GM23248 (cell line): ENCODE measurements at regions not wholly inside any gene's neighbourhood (a gene's known extent, or its start where the extent isn't known, plus 50 kb on each side); places are given as distances from the start of the nearest gene placed in this dataset.

Source experiments
- DNase-seq: peaks from one replicate; pipeline ENCODE4 v3.0.0-alpha.2; 2015
- H2AFZ ChIP-seq: fragments of 200-600 bp; sonication (generic); 2 replicates; pipeline ENCODE4 v1.6.1; 2016; ENCODE audit warnings: antibody characterized with exemption
- H3F3A ChIP-seq: fragments of 200-600 bp; sonication (generic); 2 replicates; pipeline ENCODE4 v1.6.1; 2016; ENCODE audit warnings: mild to moderate bottlenecking, antibody characterized with exemption, mixed run types; ENCODE audit not compliant: insufficient read depth
- H3K27ac ChIP-seq: fragments of 200-600 bp; sonication (generic); 2 replicates; pipeline ENCODE4 v1.5.1; 2016; ENCODE audit warnings: mild to moderate bottlenecking
- H3K27me3 ChIP-seq: fragments of 200-600 bp; sonication (generic); replicated peaks from 2 replicates; pipeline ENCODE4 v1.6.1; 2016; ENCODE audit warnings: mild to moderate bottlenecking; ENCODE audit not compliant: insufficient read depth
- H3K36me3 ChIP-seq: fragments of 200-600 bp; sonication (generic); 2 replicates; pipeline ENCODE4 v1.6.1; 2016; ENCODE audit warnings: low read depth, mild to moderate bottlenecking
- H3K4me1 ChIP-seq: fragments of 200-600 bp; sonication (generic); 2 replicates; pipeline ENCODE4 v1.6.1; 2016; ENCODE audit warnings: mild to moderate bottlenecking; ENCODE audit not compliant: insufficient read depth
- H3K4me2 ChIP-seq: fragments of 200-600 bp; sonication (generic); one replicate; pipeline ENCODE4 v1.6.1; 2016; ENCODE audit warnings: mild to moderate bottlenecking; ENCODE audit not compliant: unreplicated experiment
- H3K4me3 ChIP-seq: fragments of 200-600 bp; sonication (generic); 2 replicates; pipeline ENCODE4 v1.5.1; 2016; ENCODE audit warnings: mild to moderate bottlenecking
- H3K79me2 ChIP-seq: fragments of 200-600 bp; sonication (generic); 2 replicates; pipeline ENCODE4 v1.6.1; 2016; ENCODE audit warnings: mild to moderate bottlenecking; ENCODE audit not compliant: insufficient read depth
- H3K9ac ChIP-seq: fragments of 200-600 bp; sonication (generic); 2 replicates; pipeline ENCODE4 v1.6.1; 2016; ENCODE audit warnings: mild to moderate bottlenecking
- H3K9me2 ChIP-seq: fragments of 200-600 bp; sonication (generic); 2 replicates; pipeline ENCODE4 v1.6.1; 2016; ENCODE audit warnings: mixed run types, mild to moderate bottlenecking, moderate library complexity; ENCODE audit not compliant: insufficient read depth
- H3K9me3 ChIP-seq: fragments of 200-600 bp; sonication (generic); one replicate; pipeline ENCODE4 v1.6.1; 2017; ENCODE audit warnings: low read depth
- H4K20me1 ChIP-seq: fragments of 200-600 bp; sonication (generic); 2 replicates; pipeline ENCODE4 v1.6.0; 2016; ENCODE audit not compliant: insufficient read depth
- EZH2 ChIP-seq: fragments of 200-600 bp; sonication (generic); IDR thresholded peaks from 2 replicates; pipeline ENCODE4 v1.6.1; 2018; ENCODE audit warnings: antibody characterized with exemption, mild to moderate bottlenecking; ENCODE audit not compliant: insufficient read depth, poor library complexity, severe bottlenecking
- EZH2phosphoT487 ChIP-seq: fragments of 200-600 bp; sonication (generic); IDR thresholded peaks from 2 replicates; pipeline ENCODE4 v1.6.1; 2018; ENCODE audit warnings: antibody characterized with exemption, moderate library complexity, mild to moderate bottlenecking, low read depth; ENCODE audit not compliant: insufficient read depth
- WGBS, 2 experiments: methylation state at CpG; one replicate each; pipeline ENCODE4 v1.1.6; 2015 to 2017; ENCODE audit warnings: low lambda C conversion rate in 2 of 2, low coverage in 1 of 2; ENCODE audit errors: missing lambda C conversion rate in 2 of 2; 5-methylcytosine and 5-hydroxymethylcytosine counted together
- in situ Hi-C: fragments of 300-500 bp; cut with MboI; formaldehyde crosslinking; loops from 2 replicates; pipeline ENCODE4 v1.15.0; 2020

DNA sequence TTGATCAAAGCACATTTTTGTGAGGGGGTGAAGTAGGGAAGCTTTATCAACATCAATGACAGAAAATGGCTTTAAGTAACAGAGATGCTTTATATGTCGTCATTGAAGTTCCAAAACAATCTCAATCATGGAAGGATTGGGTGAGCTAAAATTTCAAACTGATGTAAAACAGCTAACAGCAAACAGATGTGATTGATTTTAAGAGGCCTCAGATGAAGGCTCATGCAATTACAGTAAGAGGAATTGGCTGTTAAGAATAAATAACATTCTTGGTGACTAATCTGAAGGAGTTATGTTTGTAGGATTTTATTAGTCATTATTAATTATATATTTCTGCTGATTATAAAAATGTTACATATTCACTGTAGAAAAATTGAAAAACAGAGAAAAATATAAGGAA, 63.5 kb upstream of the PUM3 start:
- Histone ChIP-seq H3K79me2 (no peaks in the 10 kb centered on the region), H3K27me3 (0 out of 2 replicates have a peak, but pooled peaks cover 2% of the 10 kb centered on the region), H3K9ac (no peak overlapping the region), H2AFZ (no peak overlapping the region), H3K4me1 (no peaks in the 10 kb centered on the region), H3K4me3 (no peak overlapping the region), H4K20me1 (no peaks in the 10 kb centered on the region), H3K4me2 (no peak overlapping the region), H3K9me2 (no peaks in the 10 kb centered on the region), H3K9me3 (no peaks in the 10 kb centered on the region), H3F3A (no peaks in the 10 kb centered on the region), H3K36me3 (no peaks in the 10 kb centered on the region), H3K27ac (no peak overlapping the region)
- in situ Hi-C loops: no loop called here
- TF ChIP-seq EZH2phosphoT487 (no peak), EZH2 (no peak)
- WGBS, 2 experiments: 0% methylated on average over 1 of the region's 1 CpG
- no peak for DNase-seq

DNA sequence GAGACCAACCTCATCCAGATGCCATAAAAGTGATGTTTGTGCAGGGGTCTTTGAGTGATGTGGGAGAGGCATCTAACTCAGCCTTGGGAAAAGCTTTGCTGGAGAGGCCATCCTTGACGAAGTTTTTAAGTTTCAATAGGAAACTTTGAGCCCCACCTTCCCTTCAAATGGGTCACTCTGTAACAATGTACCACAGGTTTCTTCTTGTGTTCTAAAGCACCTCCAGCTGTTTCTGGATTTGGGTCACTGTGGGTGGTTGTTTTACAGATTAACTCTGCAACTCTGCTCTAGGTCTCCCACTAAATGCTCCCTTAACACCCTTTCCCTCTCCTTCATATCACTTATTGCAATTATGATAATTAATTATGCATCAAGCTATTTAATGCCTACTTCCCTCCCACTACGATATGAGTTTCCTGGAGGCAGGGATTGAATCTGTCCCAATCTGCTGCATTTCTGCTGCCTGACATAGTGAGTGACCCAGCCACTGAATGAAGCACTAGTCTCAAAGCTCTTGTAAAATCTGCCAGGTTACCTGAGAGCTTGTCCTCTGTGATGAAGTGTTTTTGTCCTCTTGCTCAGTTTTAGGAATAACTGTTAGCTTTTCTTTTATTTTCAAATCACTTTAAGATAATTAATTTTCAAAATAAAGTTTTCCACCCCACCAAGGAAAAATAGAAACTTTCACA, 60.5 kb upstream of the PUM3 start:
- H4K20me1 ChIP-seq: no peaks in the 10 kb centered on the region; the same call in 1 of the 2 replicates
- no peaks in the 10 kb centered on the region for H3K9me2 ChIP-seq
- 30 to 52% methylated on average over 2 of the region's 2 CpGs for WGBS, 2 experiments
- in situ Hi-C loops: no loop called here
- H3K9me3 ChIP-seq: no peaks in the 10 kb centered on the region
- no peak overlapping the region for H3K4me3 ChIP-seq
- no peak overlapping the region for H3K4me2 ChIP-seq
- no peaks in the 10 kb centered on the region for H3K79me2 ChIP-seq
- no peak overlapping the region for H2AFZ ChIP-seq
- no peak overlapping the region for H3K9ac ChIP-seq
- no peaks in the 10 kb centered on the region for H3F3A ChIP-seq
- H3K27me3 ChIP-seq: 0 out of 2 replicates have a peak, but pooled peaks cover 2% of the 10 kb centered on the region
- no peaks in the 10 kb centered on the region for H3K4me1 ChIP-seq
- no peaks in the 10 kb centered on the region for H3K36me3 ChIP-seq
- H3K27ac ChIP-seq: no peak overlapping the region
- TF ChIP-seq EZH2phosphoT487 (no peak), EZH2 (no peak)
- DNase-seq: no peak
